GM19455 (cell line): ENCODE measurements at regions not wholly inside any gene's neighbourhood (a gene's known extent, or its start where the extent isn't known, plus 50 kb on each side); places are given as distances from the start of the nearest gene placed in this dataset.

ENCODE experiments used
- ATAC-seq: cut with Tn5 transposase; IDR thresholded peaks from one replicate; pipeline ENCODE4 v1.9.1; 2021; ENCODE audit not compliant: unreplicated experiment

- ATAC-seq = no peak
These were observed 314.0 kb downstream of the BMP7 start for GRCh38 chr20:56952258-56953047.

- ATAC-seq = no peak
These were observed 313.3 kb downstream of the BMP7 start for GRCh38 chr20:56953048-56953586.

GRCh38 chr20:56954797-56955196 is 311.6 kb downstream of the BMP7 start:
- ATAC-seq = no peak

GRCh38 chr20:56955680-56956079 is 310.8 kb downstream of the BMP7 start:
- ATAC-seq = no peak

GRCh38 chr20:56956534-56956933 is 309.9 kb downstream of the BMP7 start:
- ATAC-seq = no peak

- no peak for ATAC-seq
These were observed 308.5 kb downstream of the BMP7 start for GRCh38 chr20:56957737-56958553.

GRCh38 chr20:56964901-56965300 is 301.5 kb downstream of the BMP7 start:
- ATAC-seq = no peak

- ATAC-seq = no peak
These were observed 298.5 kb downstream of the BMP7 start for GRCh38 chr20:56967916-56968315.

- no peak for ATAC-seq
These were observed 297.9 kb downstream of the BMP7 start for GRCh38 chr20:56968376-56969048.

GRCh38 chr20:56974499-56975250 is 291.8 kb downstream of the BMP7 start:
- ATAC-seq = no peak

- ATAC-seq = no peak
These were observed 290.6 kb downstream of the BMP7 start for GRCh38 chr20:56975838-56976237.

GRCh38 chr20:56976336-56976735 is 290.1 kb downstream of the BMP7 start:
- ATAC-seq = no peak

GRCh38 chr20:56978475-56978874 is 288.0 kb downstream of the BMP7 start:
- ATAC-seq = no peak

GRCh38 chr20:56979125-56979524 is 287.3 kb downstream of the BMP7 start:
- ATAC-seq = no peak

GRCh38 chr20:56981301-56981700 is 285.1 kb downstream of the BMP7 start:
- ATAC-seq = no peak

- no peak for ATAC-seq
These were observed 282.6 kb downstream of the BMP7 start for GRCh38 chr20:56983813-56984212.

GRCh38 chr20:56985066-56985685 is 281.3 kb downstream of the BMP7 start:
- no peak for ATAC-seq

GRCh38 chr20:56986476-56986875 is 280.0 kb downstream of the BMP7 start:
- ATAC-seq = no peak

GRCh38 chr20:56986931-56987720 is 279.3 kb downstream of the BMP7 start:
- no peak for ATAC-seq
